ENCODE measurements at regions not wholly inside any gene's neighbourhood (a gene's known extent, or its start where the extent isn't known, plus 50 kb on each side); places are given as distances from the start of the nearest gene placed in this dataset.

DNA sequence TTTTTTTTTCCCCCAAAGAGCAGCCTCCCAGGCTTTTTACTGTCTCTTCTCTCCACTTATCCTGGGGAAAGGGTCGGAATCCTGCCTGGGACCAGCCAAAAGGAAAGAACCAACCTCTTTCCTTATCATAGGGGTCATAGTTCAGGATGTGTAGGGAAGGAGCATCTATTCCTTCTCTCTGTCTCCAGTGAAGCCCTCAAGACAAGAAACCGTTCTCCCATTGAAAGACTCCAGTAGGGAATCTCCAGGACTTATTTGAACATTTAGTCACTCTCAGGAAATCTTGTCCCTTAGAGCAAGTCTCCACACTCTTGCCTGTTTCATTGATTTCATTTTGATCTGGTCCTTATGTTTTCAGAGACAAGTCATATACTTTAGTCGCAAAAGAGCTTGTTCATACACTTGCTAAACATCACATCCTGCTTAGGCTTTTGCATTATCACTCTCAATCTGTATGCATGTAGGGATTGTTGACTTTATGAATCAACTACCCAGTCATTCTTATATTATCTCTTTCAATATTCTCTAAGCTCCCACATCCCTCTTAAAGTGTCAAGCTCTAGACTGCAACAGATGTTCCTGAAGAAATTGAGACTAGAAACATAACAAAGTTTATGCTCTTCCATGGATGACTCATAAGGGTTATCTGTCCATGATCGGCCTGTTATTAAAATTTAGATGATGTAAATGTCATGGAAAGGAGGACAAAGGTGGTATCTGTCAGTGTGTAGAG lies 116.2 kb upstream of the ST6GAL2 start:
- H3K9me3 ChIP-seq (ENCODE audit: control insufficient read depth, low read length): no peaks in the 10 kb centered on the region

DNA sequence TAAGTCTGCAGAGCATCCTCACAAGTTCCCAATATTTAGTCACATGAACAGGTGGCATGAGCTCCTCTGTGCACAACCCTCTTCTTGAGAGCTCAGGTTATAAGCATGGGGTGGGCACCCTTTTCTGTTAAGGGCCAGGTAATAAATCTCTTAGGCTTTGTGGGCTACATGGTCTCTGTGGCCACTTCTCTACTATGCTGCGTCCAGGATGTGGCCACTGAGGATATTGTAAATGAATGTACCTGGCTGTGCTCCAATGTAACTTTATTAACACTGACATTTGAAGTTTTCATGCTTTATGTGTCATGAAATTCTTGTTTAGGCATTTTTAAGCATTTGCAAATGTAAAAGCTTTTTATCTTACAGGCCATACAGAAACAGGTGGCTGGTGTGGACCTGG lies 116.8 kb upstream of the ST6GAL2 start:
- H3K9ac ChIP-seq (ENCODE audit: low read length): no peak overlapping the region
- H3K4me3 ChIP-seq (ENCODE audit: low read length): no peak overlapping the region
- no peak for DNase-seq (ENCODE audit: low read depth)
- H3K9me3 ChIP-seq (ENCODE audit: control insufficient read depth, low read length): no peaks in the 10 kb centered on the region
- H3K4me1 ChIP-seq (ENCODE audit: control insufficient read depth, insufficient read depth, low read length): no peaks in the 10 kb centered on the region
- no peaks in the 10 kb centered on the region for H3K36me3 ChIP-seq (ENCODE audit: control insufficient read depth, insufficient read depth, low read length, severe bottlenecking)
- H3K27me3 ChIP-seq (replicated peaks; ENCODE audit: control insufficient read depth, insufficient read depth, low read length): peaks cover 5% of the 10 kb centered on the region

More for the DNA sequence above, 116.2 kb upstream of the ST6GAL2 start:
- no peak overlapping the region for H3K4me3 ChIP-seq (ENCODE audit: low read length)
- no peak overlapping the region for H3K9ac ChIP-seq (ENCODE audit: low read length)
- H3K4me1 ChIP-seq (ENCODE audit: control insufficient read depth, insufficient read depth, low read length): no peaks in the 10 kb centered on the region
- H3K36me3 ChIP-seq (ENCODE audit: control insufficient read depth, insufficient read depth, low read length, severe bottlenecking): no peaks in the 10 kb centered on the region
- peak; percentile 51 for DNase-seq (ENCODE audit: low read depth)
- peaks cover 11% of the 10 kb centered on the region for H3K27me3 ChIP-seq (replicated peaks; ENCODE audit: control insufficient read depth, insufficient read depth, low read length)

DNA sequence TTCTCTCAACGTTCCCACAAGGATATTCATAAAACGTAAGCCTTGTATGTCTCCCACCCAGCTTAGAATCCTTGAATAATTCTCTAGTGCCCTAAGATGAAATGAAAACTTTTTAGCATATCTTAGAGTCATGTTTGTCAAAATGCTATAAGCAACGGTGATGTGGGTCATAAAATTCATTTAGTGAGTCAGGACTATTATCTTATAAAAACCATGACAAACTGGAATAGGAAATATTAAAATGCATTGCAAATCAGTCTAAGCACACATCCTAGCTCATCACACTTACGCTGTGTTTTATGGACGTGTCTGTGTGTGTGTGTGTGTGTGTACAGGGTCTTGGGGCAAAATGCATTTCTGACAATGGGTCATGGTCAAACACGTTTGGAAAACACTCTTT lies 119.9 kb upstream of the ST6GAL2 start:
- no peaks in the 10 kb centered on the region for H3K4me1 ChIP-seq (ENCODE audit: control insufficient read depth, insufficient read depth, low read length)
- no peaks in the 10 kb centered on the region for H3K27me3 ChIP-seq (replicated peaks; ENCODE audit: control insufficient read depth, insufficient read depth, low read length)
- H3K4me3 ChIP-seq (ENCODE audit: low read length): no peak overlapping the region
- no peaks in the 10 kb centered on the region for H3K36me3 ChIP-seq (ENCODE audit: control insufficient read depth, insufficient read depth, low read length, severe bottlenecking)
- H3K9ac ChIP-seq (ENCODE audit: low read length): no peak overlapping the region
- H3K9me3 ChIP-seq (ENCODE audit: control insufficient read depth, low read length): no peaks in the 10 kb centered on the region
- DNase-seq (ENCODE audit: low read depth): no peak

DNA sequence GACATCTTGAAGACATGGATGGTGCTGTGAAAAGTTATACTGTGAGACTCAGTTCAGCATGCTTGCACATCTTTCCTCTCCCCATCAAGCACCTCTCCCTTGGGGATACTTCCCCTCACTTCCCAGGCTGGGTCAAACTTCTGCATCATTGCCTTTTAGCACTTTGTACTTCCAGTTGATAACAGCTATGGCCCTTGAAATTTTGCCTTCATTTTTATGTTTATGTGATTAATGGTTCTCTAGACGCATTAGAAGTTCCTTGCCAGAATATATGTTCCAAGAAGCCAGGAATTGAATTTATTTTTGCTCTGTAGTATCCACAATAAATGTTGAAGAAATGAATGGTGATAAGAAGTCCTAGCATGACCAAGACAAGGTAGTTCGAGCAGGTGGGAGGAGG lies 120.9 kb upstream of the ST6GAL2 start:
- no peak overlapping the region for H3K9ac ChIP-seq (ENCODE audit: low read length)
- no peak overlapping the region for H3K4me3 ChIP-seq (ENCODE audit: low read length)
- H3K36me3 ChIP-seq (ENCODE audit: control insufficient read depth, insufficient read depth, low read length, severe bottlenecking): no peaks in the 10 kb centered on the region
- H3K27me3 ChIP-seq (replicated peaks; ENCODE audit: control insufficient read depth, insufficient read depth, low read length): no peaks in the 10 kb centered on the region
- no peak for DNase-seq (ENCODE audit: low read depth)
- no peaks in the 10 kb centered on the region for H3K4me1 ChIP-seq (ENCODE audit: control insufficient read depth, insufficient read depth, low read length)
- H3K9me3 ChIP-seq (ENCODE audit: control insufficient read depth, low read length): no peaks in the 10 kb centered on the region

DNA sequence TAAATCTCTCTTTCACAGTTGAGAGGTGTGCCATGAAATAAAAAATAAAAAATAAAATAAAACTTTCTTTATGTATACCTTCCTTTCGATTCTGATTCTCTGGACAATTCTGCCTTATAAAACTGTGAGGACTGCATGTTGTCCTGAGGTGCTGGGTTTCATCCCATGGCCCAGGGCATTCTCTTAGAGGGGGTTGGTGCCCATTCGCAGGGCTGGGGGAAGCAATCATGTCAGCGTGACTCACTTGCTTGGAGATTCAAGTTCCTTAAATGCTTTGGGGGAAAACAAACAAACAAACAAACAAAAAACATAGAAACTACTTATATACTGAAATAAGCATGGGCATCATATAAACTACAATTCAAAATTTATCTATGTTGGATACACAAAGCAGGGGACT lies 122.0 kb upstream of the ST6GAL2 start:
- H3K9ac ChIP-seq (ENCODE audit: low read length): no peak overlapping the region
- no peaks in the 10 kb centered on the region for H3K36me3 ChIP-seq (ENCODE audit: control insufficient read depth, insufficient read depth, low read length, severe bottlenecking)
- no peaks in the 10 kb centered on the region for H3K9me3 ChIP-seq (ENCODE audit: control insufficient read depth, low read length)
- no peaks in the 10 kb centered on the region for H3K27me3 ChIP-seq (replicated peaks; ENCODE audit: control insufficient read depth, insufficient read depth, low read length)
- H3K4me1 ChIP-seq (ENCODE audit: control insufficient read depth, insufficient read depth, low read length): no peaks in the 10 kb centered on the region
- DNase-seq (ENCODE audit: low read depth): no peak
- no peak overlapping the region for H3K4me3 ChIP-seq (ENCODE audit: low read length)

DNA sequence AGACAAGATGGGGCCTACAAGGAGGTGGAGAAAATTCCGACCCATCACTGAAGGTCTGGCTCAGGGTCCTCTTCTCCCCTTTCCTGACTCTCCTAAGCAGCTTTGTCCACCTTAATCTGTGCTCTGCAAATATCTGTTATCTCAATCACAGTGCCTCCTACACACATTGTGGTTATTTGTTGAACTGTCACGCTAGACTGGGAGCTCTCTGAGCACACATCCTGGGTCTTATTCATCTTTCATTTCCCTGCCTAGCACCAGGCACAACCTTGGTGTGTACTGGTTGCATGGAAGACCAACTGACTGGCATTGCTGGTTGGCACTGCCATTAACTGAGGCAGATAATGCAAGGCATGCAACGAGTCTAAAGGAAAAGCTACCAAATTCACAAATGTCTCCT lies 122.9 kb upstream of the ST6GAL2 start:
- Histone ChIP-seq H3K36me3 (ENCODE audit: control insufficient read depth, insufficient read depth, low read length, severe bottlenecking) (no peaks in the 10 kb centered on the region), H3K4me3 (ENCODE audit: low read length) (no peak overlapping the region), H3K4me1 (ENCODE audit: control insufficient read depth, insufficient read depth, low read length) (no peaks in the 10 kb centered on the region)

DNA sequence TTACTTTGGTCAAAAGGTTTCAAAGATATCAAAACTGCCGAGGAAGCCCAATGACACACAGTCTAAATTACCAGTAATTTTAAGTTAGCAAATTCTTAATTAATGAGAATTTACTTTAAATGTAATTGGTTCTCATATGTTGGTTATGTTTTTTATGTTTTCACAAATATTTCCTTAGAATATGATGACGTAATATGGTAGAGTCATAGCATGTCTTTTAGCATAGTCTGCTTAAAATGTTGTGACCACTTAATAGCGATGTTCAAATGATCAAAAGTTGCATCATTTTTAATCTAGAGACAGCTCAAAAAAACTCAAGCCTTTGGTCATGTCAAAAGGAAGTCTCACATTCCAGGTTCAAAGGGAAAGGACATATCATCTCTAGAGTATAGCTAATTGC lies 123.3 kb upstream of the ST6GAL2 start:
- H3K9me3 ChIP-seq (ENCODE audit: control insufficient read depth, low read length): no peaks in the 10 kb centered on the region
- no peak overlapping the region for H3K9ac ChIP-seq (ENCODE audit: low read length)
- no peak overlapping the region for H3K4me3 ChIP-seq (ENCODE audit: low read length)
- H3K27me3 ChIP-seq (replicated peaks; ENCODE audit: control insufficient read depth, insufficient read depth, low read length): no peaks in the 10 kb centered on the region
- H3K36me3 ChIP-seq (ENCODE audit: control insufficient read depth, insufficient read depth, low read length, severe bottlenecking): no peaks in the 10 kb centered on the region
- H3K4me1 ChIP-seq (ENCODE audit: control insufficient read depth, insufficient read depth, low read length): no peaks in the 10 kb centered on the region
- DNase-seq (ENCODE audit: low read depth): no peak

More for the DNA sequence above, 122.9 kb upstream of the ST6GAL2 start:
- Histone ChIP-seq H3K27me3 (replicated peaks; ENCODE audit: control insufficient read depth, insufficient read depth, low read length) (no peaks in the 10 kb centered on the region), H3K9me3 (ENCODE audit: control insufficient read depth, low read length) (no peaks in the 10 kb centered on the region), H3K9ac (ENCODE audit: low read length) (no peak overlapping the region)
- DNase-seq (ENCODE audit: low read depth): no peak

DNA sequence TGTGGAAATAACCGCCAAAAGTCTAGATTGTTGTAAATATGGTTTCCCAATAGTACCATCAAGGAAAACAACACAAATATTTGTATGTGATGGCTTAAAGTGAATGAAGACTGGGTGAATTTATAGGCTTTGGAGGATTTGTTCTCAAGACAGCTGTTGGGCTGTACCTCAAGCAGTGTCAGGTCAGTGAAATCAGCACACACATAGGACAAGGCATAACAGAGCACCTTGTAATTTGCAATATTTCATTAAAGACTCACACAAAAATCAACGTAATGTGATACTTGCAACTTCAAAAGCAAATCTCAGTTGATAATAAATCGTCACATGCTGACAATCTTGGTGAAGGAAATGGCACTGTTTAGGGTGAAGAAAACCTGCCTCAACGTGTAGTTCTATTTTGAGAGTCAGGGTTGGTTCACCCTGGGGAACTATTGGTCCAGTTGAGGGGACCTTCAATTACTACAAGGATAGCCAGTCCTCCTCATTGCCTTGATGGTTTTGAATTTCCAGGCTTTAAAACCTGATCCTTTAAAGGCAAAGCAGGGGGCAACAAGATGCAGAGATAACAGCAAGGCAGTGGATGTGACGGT lies 126.8 kb upstream of the ST6GAL2 start:
- Histone ChIP-seq H3K4me1 (ENCODE audit: control insufficient read depth, insufficient read depth, low read length) (no peaks in the 10 kb centered on the region), H3K36me3 (ENCODE audit: control insufficient read depth, insufficient read depth, low read length, severe bottlenecking) (no peaks in the 10 kb centered on the region), H3K9ac (ENCODE audit: low read length) (no peak overlapping the region), H3K9me3 (ENCODE audit: control insufficient read depth, low read length) (no peaks in the 10 kb centered on the region), H3K4me3 (ENCODE audit: low read length) (no peak overlapping the region), H3K27me3 (replicated peaks; ENCODE audit: control insufficient read depth, insufficient read depth, low read length) (no peaks in the 10 kb centered on the region)
- no peak for DNase-seq (ENCODE audit: low read depth)

DNA sequence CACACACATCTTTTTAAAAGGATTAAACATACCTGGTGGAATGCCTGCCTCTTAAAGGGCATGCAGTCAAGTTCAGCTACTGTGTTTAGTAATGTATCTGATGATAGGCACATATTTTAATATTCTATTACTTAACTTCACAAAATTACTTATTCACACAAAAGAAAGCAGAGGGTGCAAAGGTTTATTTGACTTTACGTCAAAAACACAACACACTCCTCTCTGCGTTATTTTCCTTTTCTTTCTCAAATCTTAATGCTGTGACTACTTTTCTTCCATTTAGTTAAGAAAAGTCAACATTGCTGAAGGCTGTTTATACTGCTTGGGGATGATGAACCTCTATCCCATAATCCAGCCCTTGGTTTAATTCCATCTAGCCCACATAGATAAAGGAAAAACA lies 127.9 kb upstream of the ST6GAL2 start:
- Histone ChIP-seq H3K27me3 (replicated peaks; ENCODE audit: control insufficient read depth, insufficient read depth, low read length) (no peaks in the 10 kb centered on the region), H3K4me1 (ENCODE audit: control insufficient read depth, insufficient read depth, low read length) (no peaks in the 10 kb centered on the region), H3K36me3 (ENCODE audit: control insufficient read depth, insufficient read depth, low read length, severe bottlenecking) (no peaks in the 10 kb centered on the region), H3K9ac (ENCODE audit: low read length) (no peak overlapping the region), H3K4me3 (ENCODE audit: low read length) (no peak overlapping the region), H3K9me3 (ENCODE audit: control insufficient read depth, low read length) (no peaks in the 10 kb centered on the region)
- no peak for DNase-seq (ENCODE audit: low read depth)

DNA sequence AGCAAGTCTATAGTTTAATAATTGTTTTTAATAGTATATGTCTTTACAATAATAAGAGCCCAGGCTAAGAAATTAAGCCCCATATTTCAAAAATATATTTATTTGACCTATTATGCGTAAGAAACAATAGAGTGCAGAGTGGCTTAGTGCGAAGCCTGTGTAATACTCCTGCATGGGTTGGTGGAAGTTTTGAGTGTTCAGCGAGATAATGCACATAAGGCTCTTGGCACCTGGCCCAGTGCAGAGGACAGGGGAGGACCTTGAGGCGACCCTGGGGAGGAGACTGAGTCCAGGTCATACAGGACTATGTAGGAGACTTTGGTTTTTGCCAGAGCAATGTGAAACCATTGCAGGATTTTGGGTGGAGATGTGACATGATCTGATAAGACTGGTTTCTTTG lies 132.4 kb upstream of the ST6GAL2 start:
- DNase-seq (ENCODE audit: low read depth): no peak

DNA sequence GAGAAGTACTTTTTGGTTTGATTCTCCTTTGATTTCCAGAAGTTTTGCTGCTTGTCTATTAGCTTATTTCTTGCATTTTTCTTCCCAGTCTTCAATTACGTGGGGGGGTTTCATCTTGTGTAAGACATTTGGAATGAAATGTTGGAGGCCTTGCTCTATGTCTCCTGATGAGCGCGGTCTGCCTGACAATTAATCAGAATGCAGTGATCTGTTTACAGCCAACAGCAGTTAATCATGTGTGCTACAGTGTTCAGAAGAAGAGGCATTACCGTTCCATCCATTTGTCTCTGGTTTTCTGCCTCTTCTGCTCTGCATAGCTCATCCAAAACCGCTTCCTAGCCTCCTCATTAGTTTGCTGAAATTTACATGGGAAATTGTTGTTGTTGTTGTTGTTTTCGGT lies 134.4 kb upstream of the ST6GAL2 start:
- Histone ChIP-seq H3K9ac (ENCODE audit: low read length) (no peak overlapping the region), H3K4me3 (ENCODE audit: low read length) (no peak overlapping the region), H3K9me3 (ENCODE audit: control insufficient read depth, low read length) (no peaks in the 10 kb centered on the region), H3K27me3 (replicated peaks; ENCODE audit: control insufficient read depth, insufficient read depth, low read length) (no peaks in the 10 kb centered on the region), H3K36me3 (ENCODE audit: control insufficient read depth, insufficient read depth, low read length, severe bottlenecking) (no peaks in the 10 kb centered on the region), H3K4me1 (ENCODE audit: control insufficient read depth, insufficient read depth, low read length) (no peaks in the 10 kb centered on the region)
- DNase-seq (ENCODE audit: low read depth): no peak

More for the DNA sequence above, 132.4 kb upstream of the ST6GAL2 start:
- Histone ChIP-seq H3K36me3 (ENCODE audit: control insufficient read depth, insufficient read depth, low read length, severe bottlenecking) (no peaks in the 10 kb centered on the region), H3K4me1 (ENCODE audit: control insufficient read depth, insufficient read depth, low read length) (no peaks in the 10 kb centered on the region), H3K4me3 (ENCODE audit: low read length) (no peak overlapping the region), H3K27me3 (replicated peaks; ENCODE audit: control insufficient read depth, insufficient read depth, low read length) (no peaks in the 10 kb centered on the region), H3K9ac (ENCODE audit: low read length) (no peak overlapping the region), H3K9me3 (ENCODE audit: control insufficient read depth, low read length) (no peaks in the 10 kb centered on the region)

DNA sequence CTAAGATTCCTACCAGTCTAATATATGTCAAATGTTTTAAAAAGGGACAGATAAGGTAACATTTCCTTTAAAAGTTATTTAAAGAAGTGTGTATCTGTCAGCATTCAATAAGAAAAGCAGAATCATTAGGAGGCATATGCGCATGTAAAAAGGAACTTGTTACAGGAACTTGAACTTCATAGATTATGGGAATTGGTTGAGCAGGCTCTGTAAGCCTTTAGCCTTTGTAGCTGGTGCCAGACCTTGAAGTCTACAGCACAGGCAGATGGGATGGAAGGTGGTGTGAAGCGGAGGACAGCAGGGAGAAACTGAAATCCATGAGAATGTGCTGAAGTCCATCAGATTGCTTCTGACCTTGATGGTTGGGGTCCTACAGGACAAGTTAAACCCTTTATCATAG lies 138.3 kb upstream of the ST6GAL2 start:
- no peak overlapping the region for H3K4me3 ChIP-seq (ENCODE audit: low read length)
- DNase-seq (ENCODE audit: low read depth): no peak
- no peak overlapping the region for H3K9ac ChIP-seq (ENCODE audit: low read length)
- H3K36me3 ChIP-seq (ENCODE audit: control insufficient read depth, insufficient read depth, low read length, severe bottlenecking): no peaks in the 10 kb centered on the region
- H3K27me3 ChIP-seq (replicated peaks; ENCODE audit: control insufficient read depth, insufficient read depth, low read length): no peaks in the 10 kb centered on the region
- no peaks in the 10 kb centered on the region for H3K9me3 ChIP-seq (ENCODE audit: control insufficient read depth, low read length)
- H3K4me1 ChIP-seq (ENCODE audit: control insufficient read depth, insufficient read depth, low read length): no peaks in the 10 kb centered on the region
